Stomach (tissue), 4 donors: ENCODE measurements at regions not wholly inside any gene's neighbourhood (a gene's known extent, or its start where the extent isn't known, plus 50 kb on each side); places are given as distances from the start of the nearest gene placed in this dataset.

ENCODE experiments used
- EP300 ChIP-seq: sonication (generic); formaldehyde crosslinking; IDR thresholded peaks from one replicate; pipeline ENCODE4 v1.6.1; 2017; ENCODE audit warnings: antibody characterized with exemption
- TF ChIP-seq, protein P1 (sequence below), 7 experiments: fragments of 450-650 bp in 4 of 7; fragments of 200-600 bp in 3 of 7; sonication (generic) in 3 of 7; IDR thresholded peaks; one replicate each; pipeline ENCODE4 v1.5.1; 2016 to 2019; ENCODE audit warnings: antibody characterized with exemption in 7 of 7, control low read depth in 2 of 7, mild to moderate bottlenecking in 1 of 7

DNA sequence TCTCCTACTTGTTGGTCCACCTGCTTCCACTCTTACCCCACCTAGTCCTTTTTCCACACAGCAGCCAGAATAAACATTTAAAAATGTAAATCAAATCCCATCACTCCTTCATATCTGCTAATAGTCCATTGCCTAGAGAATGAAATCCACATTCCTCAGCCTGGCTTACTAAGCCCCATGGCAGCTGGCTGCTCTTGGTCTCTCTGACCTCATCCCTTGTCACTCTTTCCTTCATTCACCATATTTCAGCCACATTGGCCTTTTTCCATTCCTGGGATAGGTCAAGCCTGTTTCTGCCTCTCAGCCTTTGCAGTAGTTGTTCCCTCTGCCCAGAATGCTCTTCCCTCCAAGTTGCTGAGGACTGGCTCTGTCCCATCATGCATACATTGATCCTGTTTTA, 512.8 kb downstream of the INSC start:
- TF ChIP-seq, protein P1, sequence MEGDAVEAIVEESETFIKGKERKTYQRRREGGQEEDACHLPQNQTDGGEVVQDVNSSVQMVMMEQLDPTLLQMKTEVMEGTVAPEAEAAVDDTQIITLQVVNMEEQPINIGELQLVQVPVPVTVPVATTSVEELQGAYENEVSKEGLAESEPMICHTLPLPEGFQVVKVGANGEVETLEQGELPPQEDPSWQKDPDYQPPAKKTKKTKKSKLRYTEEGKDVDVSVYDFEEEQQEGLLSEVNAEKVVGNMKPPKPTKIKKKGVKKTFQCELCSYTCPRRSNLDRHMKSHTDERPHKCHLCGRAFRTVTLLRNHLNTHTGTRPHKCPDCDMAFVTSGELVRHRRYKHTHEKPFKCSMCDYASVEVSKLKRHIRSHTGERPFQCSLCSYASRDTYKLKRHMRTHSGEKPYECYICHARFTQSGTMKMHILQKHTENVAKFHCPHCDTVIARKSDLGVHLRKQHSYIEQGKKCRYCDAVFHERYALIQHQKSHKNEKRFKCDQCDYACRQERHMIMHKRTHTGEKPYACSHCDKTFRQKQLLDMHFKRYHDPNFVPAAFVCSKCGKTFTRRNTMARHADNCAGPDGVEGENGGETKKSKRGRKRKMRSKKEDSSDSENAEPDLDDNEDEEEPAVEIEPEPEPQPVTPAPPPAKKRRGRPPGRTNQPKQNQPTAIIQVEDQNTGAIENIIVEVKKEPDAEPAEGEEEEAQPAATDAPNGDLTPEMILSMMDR (IDR thresholded peaks at IDR 0.05) = no peak
- TF ChIP-seq EP300 = no peak
